ENCODE measurements at regions not wholly inside any gene's neighbourhood (a gene's known extent, or its start where the extent isn't known, plus 50 kb on each side); places are given as distances from the start of the nearest gene placed in this dataset.

- Histone ChIP-seq H3K27ac (ENCODE audit: control insufficient read depth, insufficient read depth, low read length) (no peak overlapping the region), H3K9me3 (ENCODE audit: control insufficient read depth, low read depth, low read length) (no peaks in the 10 kb centered on the region), H3K27me3 (ENCODE audit: control insufficient read depth, extremely low read depth, insufficient read depth, low read length) (no peaks in the 10 kb centered on the region), H3K9ac (ENCODE audit: control insufficient read depth, extremely low read depth, insufficient read depth, low read length) (no peak overlapping the region), H3K4me1 (ENCODE audit: control insufficient read depth, extremely low read depth, insufficient read depth, low read length) (peaks cover 29% of the 10 kb centered on the region), H3K4me2 (ENCODE audit: control insufficient read depth, extremely low read depth, insufficient read depth, low read depth, low read length) (no peak overlapping the region), H3K79me2 (ENCODE audit: control insufficient read depth, insufficient read depth, low read length) (no peaks in the 10 kb centered on the region), H4K20me1 (ENCODE audit: control insufficient read depth, extremely low read depth, insufficient read depth, low read length) (no peaks in the 10 kb centered on the region), H3K9me1 (ENCODE audit: control insufficient read depth, extremely low read depth, insufficient read depth, low read length) (no peaks in the 10 kb centered on the region), H3K4me3 (ENCODE audit: control insufficient read depth in 2 of 3, extremely low read depth in 1 of 3, insufficient read depth in 2 of 3, low read depth in 1 of 3, low read length in 3 of 3) (no peak overlapping the region), H3K36me3 (ENCODE audit: control insufficient read depth in 2 of 2, extremely low read depth in 1 of 2, insufficient read depth in 2 of 2, low read length in 2 of 2) (no peaks in the 10 kb centered on the region), H2AFZ (ENCODE audit: control insufficient read depth, low read length) (no peak overlapping the region)
- TF ChIP-seq CTCF (optimal IDR thresholded peaks at IDR 0.05 in 1 of 3, IDR thresholded peaks at IDR 0.05 in 1 of 3, conservative IDR thresholded peaks at IDR 0.05 in 1 of 3; ENCODE audit: extremely low read depth in 1 of 3, insufficient read depth in 2 of 3, low read length in 3 of 3): no peak
- no peak for TF ChIP-seq EZH2 (IDR thresholded peaks at IDR 0.05; ENCODE audit: low read length)
- FAIRE-seq (no peak), DNase-seq (ENCODE audit: low read depth, low spot score) (no peak)
- dilution Hi-C loops (cut with MboI; ENCODE audit: extremely low pct_ligation_motif_present, low sequenced_read_pairs): no loop called here
These were observed 186.2 kb downstream of the DUSP6 start for GRCh38 chr12:89166121-89166520.

GRCh38 chr12:89165703-89166102 is 186.6 kb downstream of the DUSP6 start:
- TF ChIP-seq CTCF (optimal IDR thresholded peaks at IDR 0.05 in 1 of 3, IDR thresholded peaks at IDR 0.05 in 1 of 3, conservative IDR thresholded peaks at IDR 0.05 in 1 of 3; ENCODE audit: extremely low read depth in 1 of 3, insufficient read depth in 2 of 3, low read length in 3 of 3): no peak
- TF ChIP-seq EZH2 (IDR thresholded peaks at IDR 0.05; ENCODE audit: low read length): no peak
- Histone ChIP-seq H3K4me2 (ENCODE audit: control insufficient read depth, extremely low read depth, insufficient read depth, low read depth, low read length) (no peak overlapping the region), H3K27me3 (ENCODE audit: control insufficient read depth, extremely low read depth, insufficient read depth, low read length) (no peaks in the 10 kb centered on the region), H3K4me1 (ENCODE audit: control insufficient read depth, extremely low read depth, insufficient read depth, low read length) (peaks cover 33% of the 10 kb centered on the region), H2AFZ (ENCODE audit: control insufficient read depth, low read length) (no peak overlapping the region), H3K79me2 (ENCODE audit: control insufficient read depth, insufficient read depth, low read length) (no peaks in the 10 kb centered on the region), H3K9me3 (ENCODE audit: control insufficient read depth, low read depth, low read length) (no peaks in the 10 kb centered on the region), H3K4me3 (ENCODE audit: control insufficient read depth in 2 of 3, extremely low read depth in 1 of 3, insufficient read depth in 2 of 3, low read depth in 1 of 3, low read length in 3 of 3) (no peak overlapping the region), H3K9me1 (ENCODE audit: control insufficient read depth, extremely low read depth, insufficient read depth, low read length) (no peaks in the 10 kb centered on the region), H3K9ac (ENCODE audit: control insufficient read depth, extremely low read depth, insufficient read depth, low read length) (no peak overlapping the region), H4K20me1 (ENCODE audit: control insufficient read depth, extremely low read depth, insufficient read depth, low read length) (no peaks in the 10 kb centered on the region), H3K27ac (ENCODE audit: control insufficient read depth, insufficient read depth, low read length) (no peak overlapping the region), H3K36me3 (ENCODE audit: control insufficient read depth in 2 of 2, extremely low read depth in 1 of 2, insufficient read depth in 2 of 2, low read length in 2 of 2) (no peaks in the 10 kb centered on the region)
- no peak for DNase-seq (ENCODE audit: low read depth, low spot score)
- dilution Hi-C loops (cut with MboI; ENCODE audit: extremely low pct_ligation_motif_present, low sequenced_read_pairs): no loop called here
- no peak for FAIRE-seq
